ENCODE measurements at regions not wholly inside any gene's neighbourhood (a gene's known extent, or its start where the extent isn't known, plus 50 kb on each side); places are given as distances from the start of the nearest gene placed in this dataset.

- TF ChIP-seq CTCF (IDR thresholded peaks at IDR 0.05) = no peak
- TF ChIP-seq FOXJ3 (CRISPR knock-in tag; IDR thresholded peaks at IDR 0.05; ENCODE audit: borderline replicate concordance) = no peak
- no peak for TF ChIP-seq TCF7 (CRISPR knock-in tag; IDR thresholded peaks at IDR 0.05; ENCODE audit: low read depth)
- TF ChIP-seq CBFB (CRISPR knock-in tag; IDR thresholded peaks at IDR 0.05; ENCODE audit: low read depth) = no peak
- TF ChIP-seq E2F4 (CRISPR knock-in tag; IDR thresholded peaks at IDR 0.05; ENCODE audit: borderline replicate concordance, low read depth) = no peak
- no peak for TF ChIP-seq TEAD1 (CRISPR knock-in tag; IDR thresholded peaks at IDR 0.05)
- no peak for TF ChIP-seq AFF4 (CRISPR knock-in tag; IDR thresholded peaks at IDR 0.05; ENCODE audit: borderline replicate concordance)
- TF ChIP-seq HMGXB4 (CRISPR knock-in tag; IDR thresholded peaks at IDR 0.05) = no peak
- no peak for TF ChIP-seq ZNF232 (CRISPR knock-in tag; IDR thresholded peaks at IDR 0.05)
- TF ChIP-seq MAX (CRISPR knock-in tag; IDR thresholded peaks at IDR 0.05) = no peak
- no peak for TF ChIP-seq NR2C2 (CRISPR knock-in tag; IDR thresholded peaks at IDR 0.05)
- no peak for TF ChIP-seq E2F5 (CRISPR knock-in tag; IDR thresholded peaks at IDR 0.05)
These were observed 286.1 kb upstream of the FOXQ1 start for GRCh38 chr6:1025821-1026220.
